Fibroblast of skin of abdomen (primary cell): ENCODE measurements at regions not wholly inside any gene's neighbourhood (a gene's known extent, or its start where the extent isn't known, plus 50 kb on each side); places are given as distances from the start of the nearest gene placed in this dataset.

ENCODE experiments used
- DNase-seq: peaks from one replicate; pipeline ENCODE4 v3.0.0-alpha.2; 2013

GRCh38 chr4:3343358-3343757 lies 50.5 kb downstream of the RGS12 start:
- DNase-seq: no peak

GRCh38 chr4:3344104-3344503 lies 51.3 kb downstream of the RGS12 start:
- DNase-seq: no peak

- DNase-seq: no peak
Observed at GRCh38 chr4:3344596-3344995, 51.8 kb downstream of the RGS12 start.

- no peak for DNase-seq
Observed at GRCh38 chr4:3345384-3345783, 52.6 kb downstream of the RGS12 start.

GRCh38 chr4:3346146-3346545 lies 53.3 kb downstream of the RGS12 start:
- peak; percentile 74 for DNase-seq

GRCh38 chr4:3347871-3348270 lies 55.0 kb downstream of the RGS12 start:
- no peak for DNase-seq

GRCh38 chr4:3348621-3349020 lies 55.8 kb downstream of the RGS12 start:
- no peak for DNase-seq

- DNase-seq: no peak
Observed at GRCh38 chr4:3349116-3349515, 56.3 kb downstream of the RGS12 start.

- no peak for DNase-seq
Observed at GRCh38 chr4:3351997-3352396, 59.2 kb downstream of the RGS12 start.

- no peak for DNase-seq
Observed at GRCh38 chr4:3352505-3352904, 59.7 kb downstream of the RGS12 start.

- no peak for DNase-seq
Observed at GRCh38 chr4:3352941-3353594, 60.2 kb downstream of the RGS12 start.

- no peak for DNase-seq
Observed at GRCh38 chr4:3353752-3354454, 61.1 kb downstream of the RGS12 start.

- no peak for DNase-seq
Observed at GRCh38 chr4:3354455-3354811, 61.6 kb downstream of the RGS12 start.

- no peak for DNase-seq
Observed at GRCh38 chr4:3355266-3355748, 62.5 kb downstream of the RGS12 start.

GRCh38 chr4:3358656-3359055 lies 65.8 kb downstream of the RGS12 start:
- no peak for DNase-seq

GRCh38 chr4:3360777-3361176 lies 68.0 kb downstream of the RGS12 start:
- no peak for DNase-seq

GRCh38 chr4:3361406-3361805 lies 68.6 kb downstream of the RGS12 start:
- DNase-seq: no peak

- no peak for DNase-seq
Observed at GRCh38 chr4:3361896-3362295, 69.1 kb downstream of the RGS12 start.

- no peak for DNase-seq
Observed at GRCh38 chr4:3362431-3363287, 69.8 kb downstream of the RGS12 start.

- DNase-seq: no peak
Observed at GRCh38 chr4:3363411-3364141, 70.8 kb downstream of the RGS12 start.

GRCh38 chr4:3364199-3364598 lies 71.4 kb downstream of the RGS12 start:
- no peak for DNase-seq

- no peak for DNase-seq
Observed at GRCh38 chr4:3364634-3365314, 72.0 kb downstream of the RGS12 start.
